ENCODE measurements at regions not wholly inside any gene's neighbourhood (a gene's known extent, or its start where the extent isn't known, plus 50 kb on each side); places are given as distances from the start of the nearest gene placed in this dataset.
"Not testable (repeated sequence)": the region's sequence is repeated elsewhere in the genome, so short reads cannot be mapped to it uniquely, and the experiment has no call there.

DNA sequence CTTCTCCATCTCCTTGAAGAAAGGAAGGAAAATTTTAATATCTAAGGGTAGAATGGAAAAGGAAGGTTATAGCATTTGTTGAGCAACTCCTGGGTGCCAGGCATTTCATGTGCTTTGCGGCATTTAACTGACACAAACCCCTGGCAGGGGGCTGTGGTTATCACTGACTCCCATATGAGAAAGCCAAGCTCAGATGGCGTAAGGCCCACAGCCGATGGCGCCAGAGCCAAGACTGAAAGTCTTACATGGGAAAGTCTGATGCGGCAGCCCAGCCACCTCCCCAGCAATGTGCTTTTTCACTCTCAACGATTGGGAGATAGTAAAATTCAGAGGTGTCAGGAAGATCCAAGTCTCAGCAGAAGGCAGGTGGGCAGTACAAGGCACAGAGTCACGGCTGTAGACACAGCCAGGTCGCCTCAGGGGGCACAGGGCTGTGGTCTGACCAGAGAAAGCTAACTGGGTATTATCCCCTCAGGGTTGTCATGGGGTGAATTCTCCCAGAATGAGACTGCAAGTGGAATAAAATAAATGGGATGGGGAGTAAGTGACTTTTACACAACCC is 324.2 kb upstream of the NCKAP5 start:
- H3K4me2 ChIP-seq (ENCODE audit: low read length) = no peak overlapping the region
- H3F3A ChIP-seq (ENCODE audit: insufficient read depth, low read length, poor library complexity, severe bottlenecking) = no peaks in the 10 kb centered on the region
- no peaks in the 10 kb centered on the region for H3K36me3 ChIP-seq (ENCODE audit: insufficient read depth, low read length)
- H3K9me2 ChIP-seq (ENCODE audit: insufficient read depth, low read length) = no peaks in the 10 kb centered on the region
- no peaks in the 10 kb centered on the region for H3K79me2 ChIP-seq (replicated peaks; ENCODE audit: insufficient read depth, low read length)
- H3K9me3 ChIP-seq (ENCODE audit: low read length) = no peaks in the 10 kb centered on the region
- no peak overlapping the region for H3K4me3 ChIP-seq (ENCODE audit: low read length)
- no peak for TF ChIP-seq RAD21 (conservative IDR thresholded peaks at IDR 0.05)
- TF ChIP-seq EP300 (conservative IDR thresholded peaks at IDR 0.05; ENCODE audit: poor library complexity, severe bottlenecking) = no peak
- no peak for TF ChIP-seq MXI1 (conservative IDR thresholded peaks at IDR 0.05; ENCODE audit: poor library complexity, severe bottlenecking)
- no peak for TF ChIP-seq EZH2 (IDR thresholded peaks at IDR 0.05; ENCODE audit: borderline replicate concordance, insufficient read depth, low read length, poor library complexity, severe bottlenecking)
- no peak for TF ChIP-seq TAF1 (IDR thresholded peaks at IDR 0.05; ENCODE audit: low read depth)
- TF ChIP-seq, protein P1, sequence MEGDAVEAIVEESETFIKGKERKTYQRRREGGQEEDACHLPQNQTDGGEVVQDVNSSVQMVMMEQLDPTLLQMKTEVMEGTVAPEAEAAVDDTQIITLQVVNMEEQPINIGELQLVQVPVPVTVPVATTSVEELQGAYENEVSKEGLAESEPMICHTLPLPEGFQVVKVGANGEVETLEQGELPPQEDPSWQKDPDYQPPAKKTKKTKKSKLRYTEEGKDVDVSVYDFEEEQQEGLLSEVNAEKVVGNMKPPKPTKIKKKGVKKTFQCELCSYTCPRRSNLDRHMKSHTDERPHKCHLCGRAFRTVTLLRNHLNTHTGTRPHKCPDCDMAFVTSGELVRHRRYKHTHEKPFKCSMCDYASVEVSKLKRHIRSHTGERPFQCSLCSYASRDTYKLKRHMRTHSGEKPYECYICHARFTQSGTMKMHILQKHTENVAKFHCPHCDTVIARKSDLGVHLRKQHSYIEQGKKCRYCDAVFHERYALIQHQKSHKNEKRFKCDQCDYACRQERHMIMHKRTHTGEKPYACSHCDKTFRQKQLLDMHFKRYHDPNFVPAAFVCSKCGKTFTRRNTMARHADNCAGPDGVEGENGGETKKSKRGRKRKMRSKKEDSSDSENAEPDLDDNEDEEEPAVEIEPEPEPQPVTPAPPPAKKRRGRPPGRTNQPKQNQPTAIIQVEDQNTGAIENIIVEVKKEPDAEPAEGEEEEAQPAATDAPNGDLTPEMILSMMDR (IDR thresholded peaks at IDR 0.05; ENCODE audit: poor library complexity, severe bottlenecking) = no peak
- TF ChIP-seq POLR2AphosphoS5 (IDR thresholded peaks at IDR 0.05) = no peak
- no peak for TF ChIP-seq SMC3 (conservative IDR thresholded peaks at IDR 0.05; ENCODE audit: poor library complexity)
- TF ChIP-seq, protein P2, sequence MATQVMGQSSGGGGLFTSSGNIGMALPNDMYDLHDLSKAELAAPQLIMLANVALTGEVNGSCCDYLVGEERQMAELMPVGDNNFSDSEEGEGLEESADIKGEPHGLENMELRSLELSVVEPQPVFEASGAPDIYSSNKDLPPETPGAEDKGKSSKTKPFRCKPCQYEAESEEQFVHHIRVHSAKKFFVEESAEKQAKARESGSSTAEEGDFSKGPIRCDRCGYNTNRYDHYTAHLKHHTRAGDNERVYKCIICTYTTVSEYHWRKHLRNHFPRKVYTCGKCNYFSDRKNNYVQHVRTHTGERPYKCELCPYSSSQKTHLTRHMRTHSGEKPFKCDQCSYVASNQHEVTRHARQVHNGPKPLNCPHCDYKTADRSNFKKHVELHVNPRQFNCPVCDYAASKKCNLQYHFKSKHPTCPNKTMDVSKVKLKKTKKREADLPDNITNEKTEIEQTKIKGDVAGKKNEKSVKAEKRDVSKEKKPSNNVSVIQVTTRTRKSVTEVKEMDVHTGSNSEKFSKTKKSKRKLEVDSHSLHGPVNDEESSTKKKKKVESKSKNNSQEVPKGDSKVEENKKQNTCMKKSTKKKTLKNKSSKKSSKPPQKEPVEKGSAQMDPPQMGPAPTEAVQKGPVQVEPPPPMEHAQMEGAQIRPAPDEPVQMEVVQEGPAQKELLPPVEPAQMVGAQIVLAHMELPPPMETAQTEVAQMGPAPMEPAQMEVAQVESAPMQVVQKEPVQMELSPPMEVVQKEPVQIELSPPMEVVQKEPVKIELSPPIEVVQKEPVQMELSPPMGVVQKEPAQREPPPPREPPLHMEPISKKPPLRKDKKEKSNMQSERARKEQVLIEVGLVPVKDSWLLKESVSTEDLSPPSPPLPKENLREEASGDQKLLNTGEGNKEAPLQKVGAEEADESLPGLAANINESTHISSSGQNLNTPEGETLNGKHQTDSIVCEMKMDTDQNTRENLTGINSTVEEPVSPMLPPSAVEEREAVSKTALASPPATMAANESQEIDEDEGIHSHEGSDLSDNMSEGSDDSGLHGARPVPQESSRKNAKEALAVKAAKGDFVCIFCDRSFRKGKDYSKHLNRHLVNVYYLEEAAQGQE (IDR thresholded peaks at IDR 0.05; ENCODE audit: borderline replicate concordance) = no peak
- no peak overlapping the region for H3K9ac ChIP-seq (ENCODE audit: low read length)
- no peak overlapping the region for H2AFZ ChIP-seq (ENCODE audit: low read depth, low read length)
- H3K27ac ChIP-seq (ENCODE audit: low read length) = no peak overlapping the region
- no peaks in the 10 kb centered on the region for H3K27me3 ChIP-seq (ENCODE audit: insufficient read depth, low read depth, low read length)
- no peaks in the 10 kb centered on the region for H4K20me1 ChIP-seq (ENCODE audit: insufficient read depth)

DNA sequence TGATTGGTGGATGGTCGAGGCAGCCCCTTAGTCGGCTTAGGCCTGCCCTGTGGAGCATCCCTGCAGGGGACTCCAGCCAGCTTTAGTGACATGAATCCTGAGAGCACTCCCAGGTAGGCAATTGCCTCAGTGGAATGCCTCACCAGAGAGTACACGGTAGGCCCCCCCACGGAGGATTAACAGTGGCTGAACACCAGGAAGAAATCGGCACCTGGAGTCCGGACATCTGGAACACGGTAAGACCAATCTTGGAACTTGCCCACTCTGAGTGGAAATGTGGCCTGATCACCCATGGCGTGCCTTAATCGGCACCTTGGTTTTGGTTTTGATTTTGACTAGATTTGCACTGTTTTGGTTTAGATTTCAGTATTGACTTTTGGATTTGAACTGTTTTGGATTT is 326.2 kb upstream of the NCKAP5 start:
- Histone ChIP-seq H3K27ac (ENCODE audit: low read length) (no peak overlapping the region), H4K20me1 (ENCODE audit: insufficient read depth) (no peaks in the 10 kb centered on the region), H3K79me2 (replicated peaks; ENCODE audit: insufficient read depth, low read length) (no peaks in the 10 kb centered on the region), H3K4me3 (ENCODE audit: low read length) (no peak overlapping the region), H3K4me2 (ENCODE audit: low read length) (no peak overlapping the region), H3K9me3 (ENCODE audit: low read length) (no peaks in the 10 kb centered on the region), H2AFZ (ENCODE audit: low read depth, low read length) (no peak overlapping the region), H3K36me3 (ENCODE audit: insufficient read depth, low read length) (no peaks in the 10 kb centered on the region), H3K27me3 (ENCODE audit: insufficient read depth, low read depth, low read length) (no peaks in the 10 kb centered on the region), H3K9ac (ENCODE audit: low read length) (no peak overlapping the region), H3K9me2 (ENCODE audit: insufficient read depth, low read length) (no peaks in the 10 kb centered on the region), H3F3A (ENCODE audit: insufficient read depth, low read length, poor library complexity, severe bottlenecking) (no peaks in the 10 kb centered on the region)
- no peak for TF ChIP-seq TAF1 (IDR thresholded peaks at IDR 0.05; ENCODE audit: low read depth)
- TF ChIP-seq MXI1 (conservative IDR thresholded peaks at IDR 0.05; ENCODE audit: poor library complexity, severe bottlenecking) = no peak
- no peak for TF ChIP-seq POLR2AphosphoS5 (IDR thresholded peaks at IDR 0.05)
- no peak for TF ChIP-seq SMC3 (conservative IDR thresholded peaks at IDR 0.05; ENCODE audit: poor library complexity)
- TF ChIP-seq, protein P1 (IDR thresholded peaks at IDR 0.05; ENCODE audit: poor library complexity, severe bottlenecking) = no peak
- TF ChIP-seq, protein P2 (IDR thresholded peaks at IDR 0.05; ENCODE audit: borderline replicate concordance) = no peak
- no peak for TF ChIP-seq EZH2 (IDR thresholded peaks at IDR 0.05; ENCODE audit: borderline replicate concordance, insufficient read depth, low read length, poor library complexity, severe bottlenecking)
- TF ChIP-seq RAD21 (conservative IDR thresholded peaks at IDR 0.05) = no peak
- TF ChIP-seq EP300 (conservative IDR thresholded peaks at IDR 0.05; ENCODE audit: poor library complexity, severe bottlenecking) = no peak

DNA sequence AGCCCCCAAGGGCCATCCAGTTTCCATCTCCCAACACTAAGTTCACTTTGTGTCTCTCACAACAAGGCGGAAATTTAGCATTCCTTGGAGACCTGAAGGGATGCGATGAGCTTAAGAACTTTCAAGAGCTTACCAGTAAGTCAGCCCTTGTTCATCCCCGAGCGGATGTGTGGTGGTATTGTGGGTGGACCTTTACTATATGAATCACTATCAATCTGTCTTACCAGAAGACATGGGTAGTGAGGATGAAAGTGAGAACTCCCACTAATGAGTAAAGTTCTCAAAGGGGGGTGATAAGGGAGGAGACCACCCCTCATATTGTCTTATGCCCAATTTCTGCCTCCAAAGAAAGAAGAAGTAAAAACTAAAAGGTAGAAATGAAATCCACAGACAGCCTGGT is 329.6 kb upstream of the NCKAP5 start:
- H3K9me3 ChIP-seq (ENCODE audit: low read length); H3K27me3 ChIP-seq (ENCODE audit: insufficient read depth, low read depth, low read length); H3K27ac ChIP-seq (ENCODE audit: low read length); H2AFZ ChIP-seq (ENCODE audit: low read depth, low read length); H3K4me2 ChIP-seq (ENCODE audit: low read length); H3K79me2 ChIP-seq (replicated peaks; ENCODE audit: insufficient read depth, low read length); H4K20me1 ChIP-seq (ENCODE audit: insufficient read depth); H3K9me2 ChIP-seq (ENCODE audit: insufficient read depth, low read length); H3K9ac ChIP-seq (ENCODE audit: low read length); H3F3A ChIP-seq (ENCODE audit: insufficient read depth, low read length, poor library complexity, severe bottlenecking); H3K36me3 ChIP-seq (ENCODE audit: insufficient read depth, low read length); H3K4me3 ChIP-seq (ENCODE audit: low read length): not testable (repeated sequence)
